Fibroblast of skin of scalp (primary cell): ENCODE measurements at regions not wholly inside any gene's neighbourhood (a gene's known extent, or its start where the extent isn't known, plus 50 kb on each side); places are given as distances from the start of the nearest gene placed in this dataset.

Source experiments
- DNase-seq: peaks from one replicate; pipeline ENCODE4 v3.0.0-alpha.2; 2013

- no peak for DNase-seq
Measured at GRCh38 chr16:86281421-86281820, 228.9 kb upstream of the FOXF1 start.

GRCh38 chr16:86283944-86284343 lies 226.4 kb upstream of the FOXF1 start:
- no peak for DNase-seq

- DNase-seq: no peak
Measured at GRCh38 chr16:86285421-86285820, 224.9 kb upstream of the FOXF1 start.

- DNase-seq: no peak
Measured at GRCh38 chr16:86285938-86286921, 224.1 kb upstream of the FOXF1 start.

- no peak for DNase-seq
Measured at GRCh38 chr16:86286991-86287663, 223.2 kb upstream of the FOXF1 start.

- DNase-seq: no peak
Measured at GRCh38 chr16:86287664-86288201, 222.6 kb upstream of the FOXF1 start.

GRCh38 chr16:86288716-86289294 lies 221.5 kb upstream of the FOXF1 start:
- no peak for DNase-seq

GRCh38 chr16:86289304-86289703 lies 221.0 kb upstream of the FOXF1 start:
- DNase-seq: no peak

- no peak for DNase-seq
Measured at GRCh38 chr16:86289907-86290306, 220.4 kb upstream of the FOXF1 start.

- DNase-seq: no peak
Measured at GRCh38 chr16:86291491-86291890, 218.8 kb upstream of the FOXF1 start.

GRCh38 chr16:86292171-86292775 lies 218.1 kb upstream of the FOXF1 start:
- no peak for DNase-seq

GRCh38 chr16:86292942-86293341 lies 217.4 kb upstream of the FOXF1 start:
- no peak for DNase-seq

- DNase-seq: no peak
Measured at GRCh38 chr16:86293906-86294305, 216.4 kb upstream of the FOXF1 start.

GRCh38 chr16:86294535-86295196 lies 215.7 kb upstream of the FOXF1 start:
- DNase-seq: no peak

- no peak for DNase-seq
Measured at GRCh38 chr16:86296256-86296655, 214.1 kb upstream of the FOXF1 start.

GRCh38 chr16:86297391-86297790 lies 212.9 kb upstream of the FOXF1 start:
- peak; percentile 17 for DNase-seq

GRCh38 chr16:86297866-86298757 lies 212.2 kb upstream of the FOXF1 start:
- DNase-seq: no peak

- peak; percentile 13 for DNase-seq
Measured at GRCh38 chr16:86298758-86299134, 211.6 kb upstream of the FOXF1 start.

GRCh38 chr16:86299882-86300610 lies 210.3 kb upstream of the FOXF1 start:
- no peak for DNase-seq

- no peak for DNase-seq
Measured at GRCh38 chr16:86300746-86301481, 209.4 kb upstream of the FOXF1 start.
